WTC11 (cell line): ENCODE measurements at regions not wholly inside any gene's neighbourhood (a gene's known extent, or its start where the extent isn't known, plus 50 kb on each side); places are given as distances from the start of the nearest gene placed in this dataset.

Source experiments
- FOXJ3 ChIP-seq: sonication (generic); formaldehyde crosslinking; IDR thresholded peaks from 2 replicates; pipeline ENCODE4 v1.9.0; 2021; ENCODE audit warnings: missing genetic modification reagents, mild to moderate bottlenecking, borderline replicate concordance
- FOXP1 ChIP-seq: sonication (generic); formaldehyde crosslinking; IDR thresholded peaks from 2 replicates; pipeline ENCODE4 v1.8.0; 2022; ENCODE audit warnings: missing genetic modification reagents, mild to moderate bottlenecking, moderate library complexity, borderline replicate concordance
- JUN ChIP-seq: sonication (generic); formaldehyde crosslinking; IDR thresholded peaks from 2 replicates; pipeline ENCODE4 v1.8.0; 2023; ENCODE audit warnings: mild to moderate bottlenecking, missing genetic modification reagents
- KAT7 ChIP-seq: sonication (generic); formaldehyde crosslinking; IDR thresholded peaks from 2 replicates; pipeline ENCODE4 v1.8.1; 2023; ENCODE audit warnings: missing genetic modification reagents, mild to moderate bottlenecking, borderline replicate concordance
- MAX ChIP-seq: sonication (generic); formaldehyde crosslinking; IDR thresholded peaks from 2 replicates; pipeline ENCODE4 v1.8.0; 2022; ENCODE audit warnings: mild to moderate bottlenecking, missing genetic modification reagents
- PREB ChIP-seq: sonication (generic); formaldehyde crosslinking; IDR thresholded peaks from 2 replicates; pipeline ENCODE4 v1.8.1; 2022; ENCODE audit warnings: mild to moderate bottlenecking, missing genetic modification reagents, moderate library complexity, borderline replicate concordance
- RELA ChIP-seq: sonication (generic); formaldehyde crosslinking; IDR thresholded peaks from 2 replicates; pipeline ENCODE4 v1.8.1; 2022; ENCODE audit warnings: missing genetic modification reagents, mild to moderate bottlenecking, borderline replicate concordance
- ZNF671 ChIP-seq: fragments of 250-450 bp; sonication (Bioruptor Pico); IDR thresholded peaks from 2 replicates; pipeline ENCODE4 v1.8.0; 2021; ENCODE audit warnings: mild to moderate bottlenecking
- TF ChIP-seq, protein P1 (sequence below): fragments of 200-600 bp; IDR thresholded peaks from 2 replicates; pipeline ENCODE4 v1.8.0; 2022; ENCODE audit warnings: antibody characterized with exemption
- TF ChIP-seq, protein P2 (sequence below): sonication (generic); formaldehyde crosslinking; conservative IDR thresholded peaks from 2 replicates; pipeline ENCODE4 v1.8.1; 2022; ENCODE audit warnings: mild to moderate bottlenecking, missing genetic modification reagents
- TF ChIP-seq, protein P3 (sequence below): sonication (generic); formaldehyde crosslinking; IDR thresholded peaks from 2 replicates; pipeline ENCODE4 v1.8.1; 2023; ENCODE audit warnings: mild to moderate bottlenecking, missing genetic modification reagents, moderate library complexity

DNA sequence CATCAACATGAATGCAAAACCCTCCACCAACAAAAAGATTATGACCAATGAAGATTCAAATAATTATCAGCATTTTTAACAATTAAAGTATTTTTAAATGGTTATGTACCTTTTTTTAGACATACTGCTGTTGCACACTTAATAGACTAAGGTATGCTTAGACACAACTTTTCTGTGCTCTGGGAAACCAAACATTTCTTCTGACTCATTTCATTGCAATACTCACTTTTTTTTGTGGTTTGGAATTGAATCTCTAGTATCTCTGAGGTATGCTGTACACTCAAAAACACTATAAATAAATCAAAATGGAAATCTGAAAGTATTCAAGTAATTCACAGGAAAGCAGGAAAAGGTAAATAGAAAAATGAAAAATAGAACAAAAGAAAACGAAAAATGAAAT is 247.9 kb upstream of the POU3F3 start:
- TF ChIP-seq FOXJ3 (no peak), ZNF671 (CRISPR knock-in tag) (no peak), MAX (no peak), FOXP1 (CRISPR knock-in tag) (no peak), PREB (no peak), RELA (CRISPR knock-in tag) (no peak), KAT7 (CRISPR knock-in tag) (no peak), JUN (no peak)
- TF ChIP-seq, protein P1, sequence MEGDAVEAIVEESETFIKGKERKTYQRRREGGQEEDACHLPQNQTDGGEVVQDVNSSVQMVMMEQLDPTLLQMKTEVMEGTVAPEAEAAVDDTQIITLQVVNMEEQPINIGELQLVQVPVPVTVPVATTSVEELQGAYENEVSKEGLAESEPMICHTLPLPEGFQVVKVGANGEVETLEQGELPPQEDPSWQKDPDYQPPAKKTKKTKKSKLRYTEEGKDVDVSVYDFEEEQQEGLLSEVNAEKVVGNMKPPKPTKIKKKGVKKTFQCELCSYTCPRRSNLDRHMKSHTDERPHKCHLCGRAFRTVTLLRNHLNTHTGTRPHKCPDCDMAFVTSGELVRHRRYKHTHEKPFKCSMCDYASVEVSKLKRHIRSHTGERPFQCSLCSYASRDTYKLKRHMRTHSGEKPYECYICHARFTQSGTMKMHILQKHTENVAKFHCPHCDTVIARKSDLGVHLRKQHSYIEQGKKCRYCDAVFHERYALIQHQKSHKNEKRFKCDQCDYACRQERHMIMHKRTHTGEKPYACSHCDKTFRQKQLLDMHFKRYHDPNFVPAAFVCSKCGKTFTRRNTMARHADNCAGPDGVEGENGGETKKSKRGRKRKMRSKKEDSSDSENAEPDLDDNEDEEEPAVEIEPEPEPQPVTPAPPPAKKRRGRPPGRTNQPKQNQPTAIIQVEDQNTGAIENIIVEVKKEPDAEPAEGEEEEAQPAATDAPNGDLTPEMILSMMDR: no peak
- TF ChIP-seq, protein P2, sequence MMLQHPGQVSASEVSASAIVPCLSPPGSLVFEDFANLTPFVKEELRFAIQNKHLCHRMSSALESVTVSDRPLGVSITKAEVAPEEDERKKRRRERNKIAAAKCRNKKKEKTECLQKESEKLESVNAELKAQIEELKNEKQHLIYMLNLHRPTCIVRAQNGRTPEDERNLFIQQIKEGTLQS (CRISPR knock-in tag): no peak
- TF ChIP-seq, protein P3, sequence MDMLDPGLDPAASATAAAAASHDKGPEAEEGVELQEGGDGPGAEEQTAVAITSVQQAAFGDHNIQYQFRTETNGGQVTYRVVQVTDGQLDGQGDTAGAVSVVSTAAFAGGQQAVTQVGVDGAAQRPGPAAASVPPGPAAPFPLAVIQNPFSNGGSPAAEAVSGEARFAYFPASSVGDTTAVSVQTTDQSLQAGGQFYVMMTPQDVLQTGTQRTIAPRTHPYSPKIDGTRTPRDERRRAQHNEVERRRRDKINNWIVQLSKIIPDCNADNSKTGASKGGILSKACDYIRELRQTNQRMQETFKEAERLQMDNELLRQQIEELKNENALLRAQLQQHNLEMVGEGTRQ (CRISPR knock-in tag): no peak
